NCI-H2171 (cell line): ENCODE measurements at regions not wholly inside any gene's neighbourhood (a gene's known extent, or its start where the extent isn't known, plus 50 kb on each side); places are given as distances from the start of the nearest gene placed in this dataset.
"Not testable (repeated sequence)": the region's sequence is repeated elsewhere in the genome, so short reads cannot be mapped to it uniquely, and the experiment has no call there.

Experiments used
- DNase-seq: peaks from one replicate; lab custom pipeline; 2025; lab: John Stamatoyannopoulos, UW

DNA sequence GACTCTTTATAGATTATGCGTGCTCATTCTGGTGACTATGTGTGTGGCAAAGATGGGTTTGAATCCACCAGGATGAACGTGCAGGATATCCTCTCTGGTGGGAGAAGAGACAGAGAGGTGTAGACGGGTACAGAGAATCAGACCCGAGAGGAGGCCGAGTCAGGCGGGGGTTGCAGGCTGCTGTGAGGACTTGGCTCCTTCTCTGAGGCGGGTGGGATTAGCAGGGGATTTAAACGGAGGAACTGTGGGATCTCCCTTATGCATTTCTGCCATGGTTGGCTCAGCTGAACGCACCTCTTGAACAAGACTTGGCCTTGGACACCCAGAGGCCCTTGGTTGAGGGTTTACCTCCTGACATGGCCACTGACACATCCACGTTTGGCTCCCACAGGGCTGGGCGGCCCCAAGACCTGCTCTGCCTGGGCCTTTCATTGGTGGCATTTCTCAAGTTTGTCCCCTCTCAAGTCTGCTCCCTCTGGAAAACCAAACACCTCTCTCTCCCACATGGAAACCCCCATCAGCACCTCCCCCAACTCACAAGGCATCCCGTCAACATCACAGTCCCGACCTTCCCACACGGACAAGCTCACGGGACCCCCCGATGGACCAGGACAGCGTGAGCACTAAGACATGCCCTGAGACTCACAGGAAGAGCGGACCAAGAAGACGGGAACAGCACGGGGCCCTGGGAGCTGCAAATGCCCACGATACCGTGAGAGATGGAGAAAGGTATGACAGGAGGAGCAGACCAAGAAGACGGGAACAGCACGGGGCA is 158.3 kb downstream of the RTP5 start:
- DNase-seq: no peak

DNA sequence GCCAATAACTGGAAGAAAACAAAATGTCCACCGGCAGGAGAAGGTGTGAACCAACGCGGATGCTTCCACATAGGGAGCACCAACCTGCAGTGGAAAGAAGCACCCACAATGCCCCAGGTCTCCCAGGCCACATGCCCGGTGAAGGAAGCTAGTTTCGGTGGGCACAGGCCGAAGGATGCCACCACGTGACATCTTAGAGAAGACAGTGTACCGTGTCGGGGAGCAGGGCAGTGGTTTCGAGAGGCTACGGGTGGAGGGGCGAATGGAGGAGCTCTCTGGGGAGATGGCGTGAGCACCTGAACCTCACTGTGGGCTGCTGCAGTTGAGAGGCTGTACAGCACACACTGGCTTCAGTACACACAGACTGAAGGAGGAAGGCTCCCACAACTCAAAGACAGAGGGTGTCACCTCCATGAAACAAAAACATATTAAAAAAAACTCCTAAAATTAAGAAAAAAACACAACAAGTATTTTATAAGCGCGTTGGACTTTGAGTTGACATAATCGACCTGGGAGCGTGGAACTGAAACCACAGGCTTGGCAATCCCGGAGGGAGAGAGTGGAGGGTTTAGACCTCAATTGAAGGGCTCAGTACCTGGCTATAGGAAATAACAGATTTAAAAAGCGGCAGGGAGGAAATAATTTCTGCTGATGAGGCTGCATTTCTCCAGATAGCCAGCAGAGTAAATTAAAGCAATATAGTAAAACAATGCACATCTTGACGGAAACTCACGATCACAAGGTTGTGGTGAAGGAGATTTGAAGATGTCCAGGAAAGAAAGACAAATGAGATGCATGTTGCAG is 160.1 kb downstream of the RTP5 start:
- DNase-seq: no peak

DNA sequence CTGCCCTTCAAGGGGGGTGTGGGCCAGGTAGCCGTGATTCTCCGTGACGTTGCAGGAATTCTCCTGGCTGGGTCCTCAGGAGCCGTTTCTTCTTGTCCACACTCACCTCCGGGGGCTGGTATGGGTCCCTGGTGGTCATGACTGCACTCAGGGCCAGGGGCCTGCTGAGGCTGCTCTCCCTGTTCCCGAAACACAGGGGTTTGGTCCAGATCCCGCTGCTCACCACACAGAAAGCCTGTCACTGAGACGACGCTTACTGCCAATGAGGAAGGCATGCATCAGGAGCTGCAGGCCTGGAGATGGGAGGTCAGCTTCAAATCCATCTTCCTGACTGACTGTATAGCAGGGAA is 160.7 kb downstream of the RTP5 start:
- DNase-seq: no peak

DNA sequence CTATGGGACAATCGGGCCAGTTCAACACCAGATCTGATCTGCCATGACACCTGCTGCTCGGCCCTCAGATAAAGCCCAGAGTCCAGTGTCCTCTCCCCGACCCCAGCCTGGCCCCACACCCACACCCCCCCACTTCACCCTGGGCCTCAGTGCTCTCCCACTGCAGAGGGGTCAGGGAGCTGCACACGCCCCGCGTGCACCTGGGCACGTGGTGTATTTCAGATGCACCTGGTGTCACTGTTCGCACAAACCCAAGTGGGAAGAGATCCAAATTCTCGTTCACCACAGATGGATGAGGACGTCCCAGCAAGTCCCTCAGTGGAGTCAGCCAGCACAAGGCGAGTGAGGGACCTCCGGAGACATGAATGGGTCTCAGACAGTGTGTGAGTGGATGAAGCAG is 161.3 kb downstream of the RTP5 start:
- no peak for DNase-seq

DNA sequence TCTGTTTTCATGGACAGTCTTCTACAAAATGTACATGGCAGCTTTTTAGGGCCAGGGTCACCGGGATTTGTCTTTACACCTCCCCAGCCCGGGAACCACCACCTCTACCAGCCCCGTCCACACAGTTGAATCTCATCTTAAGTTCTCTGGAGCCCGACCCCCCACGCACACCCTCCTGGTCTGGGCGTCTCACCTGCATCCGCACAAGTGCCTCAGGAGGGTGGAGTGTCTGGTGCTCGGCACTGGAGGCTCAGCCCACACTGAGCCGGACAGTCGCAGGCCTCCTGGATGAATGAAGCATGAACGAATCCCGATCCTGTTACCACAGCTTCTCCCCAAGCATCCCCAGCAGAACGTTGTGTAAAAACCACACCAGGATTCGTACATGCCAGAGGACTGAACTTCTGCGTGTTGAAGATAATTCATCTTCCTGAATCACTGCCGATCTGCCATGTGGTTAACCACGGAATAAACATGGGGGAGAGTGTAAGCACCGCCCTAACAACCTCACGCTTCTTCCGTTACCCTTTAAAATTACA is 162.0 kb downstream of the RTP5 start:
- DNase-seq: no peak

DNA sequence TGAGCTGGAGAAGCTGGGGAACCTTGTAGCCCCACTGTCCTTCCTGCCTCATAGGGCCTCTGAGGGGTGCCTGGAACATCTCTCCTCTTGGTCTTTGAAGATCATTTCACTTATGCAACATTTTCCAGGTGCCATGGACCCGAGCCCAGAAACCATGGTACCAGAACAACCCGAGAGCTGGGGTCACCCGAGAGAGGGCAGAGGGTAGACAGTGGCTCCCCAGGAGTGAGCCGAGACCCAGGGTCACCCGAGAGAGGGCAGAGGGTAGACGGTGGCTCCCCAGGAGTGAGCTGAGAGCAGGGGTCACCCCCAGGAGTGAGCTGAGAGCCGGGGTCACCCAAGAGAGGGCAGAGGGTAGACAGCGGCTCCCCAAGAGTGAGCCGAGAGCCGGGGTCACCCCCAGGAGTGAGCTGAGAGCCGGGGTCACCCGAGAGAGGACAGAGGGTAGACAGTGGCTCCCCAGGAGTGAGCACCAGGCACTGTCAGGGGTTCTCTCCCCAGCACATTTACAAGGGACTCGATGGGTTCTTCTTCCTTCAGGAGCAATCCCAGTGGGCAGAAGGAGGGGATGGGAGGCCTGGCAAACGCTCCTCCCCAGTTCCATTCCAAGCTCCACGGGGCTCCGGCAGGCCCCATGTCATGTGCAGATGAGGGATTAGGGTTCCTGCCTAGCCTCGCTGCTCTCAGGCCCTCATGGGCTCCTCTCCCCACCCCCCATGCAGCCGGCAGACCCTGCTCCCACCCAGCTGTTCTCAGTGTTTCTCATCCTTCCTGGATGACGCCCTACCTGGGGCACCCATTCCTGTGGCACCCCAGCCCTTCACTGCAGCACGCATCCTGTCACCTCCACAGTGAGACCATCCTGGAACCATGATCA is 163.5 kb downstream of the RTP5 start:
- DNase-seq: no peak

DNA sequence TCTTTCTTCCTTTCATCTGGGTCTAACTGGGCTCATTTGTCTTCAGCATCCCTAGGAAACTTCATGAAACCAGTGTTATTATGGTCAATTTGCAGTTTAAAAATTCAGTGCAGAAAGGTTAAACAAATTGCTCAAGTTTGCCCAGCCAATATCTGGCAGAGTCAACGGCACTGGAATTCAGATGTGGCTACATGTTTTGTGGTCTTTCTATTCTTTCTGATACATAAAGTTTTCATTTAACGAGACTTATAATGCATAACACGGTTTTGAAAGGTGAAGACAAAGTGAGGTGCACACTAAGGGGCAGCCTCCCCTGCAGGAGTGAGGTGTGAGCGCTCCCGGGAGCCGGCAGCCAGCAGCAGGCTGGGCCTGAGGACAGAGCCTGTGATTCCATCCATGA is 164.6 kb downstream of the RTP5 start:
- no peak for DNase-seq

DNA sequence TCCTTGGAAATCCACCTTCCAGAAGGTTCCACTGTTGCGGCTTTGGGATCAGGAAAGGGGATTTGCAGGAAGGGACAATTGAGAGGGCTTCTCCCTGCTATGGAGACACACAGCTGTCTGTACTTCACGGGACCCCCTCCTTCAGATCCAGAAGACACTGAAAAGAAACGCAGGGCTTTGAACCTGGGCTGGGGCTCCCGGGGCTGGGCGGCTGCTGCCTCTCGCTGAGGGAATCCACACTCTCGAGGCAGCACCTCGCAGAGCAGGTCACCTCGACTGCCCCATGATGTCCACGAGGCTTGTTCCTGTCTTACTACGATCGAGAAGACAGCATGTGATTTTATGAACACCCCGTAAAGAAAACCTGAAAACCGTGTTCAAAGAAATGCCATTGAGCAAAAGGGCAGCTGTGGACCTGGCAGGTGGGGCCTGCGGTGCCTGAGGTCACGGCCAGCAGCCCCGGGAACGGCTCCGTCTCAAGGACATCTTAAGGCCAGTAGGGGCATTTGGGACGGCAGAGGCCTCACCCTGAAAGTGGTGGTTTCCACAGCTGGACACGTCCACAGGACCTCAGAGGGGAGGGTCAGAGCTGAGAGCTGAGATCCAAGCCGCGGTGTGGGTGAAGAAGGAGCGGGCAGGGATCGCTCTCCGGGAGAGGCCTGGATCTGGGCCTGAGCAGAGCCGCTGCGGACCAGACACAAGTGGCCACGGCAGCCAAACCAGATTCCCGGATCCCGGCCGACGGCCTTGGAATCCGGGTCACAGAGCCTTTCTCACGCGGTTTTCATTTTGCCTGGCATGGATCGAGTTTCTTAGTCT is 165.7 kb downstream of the RTP5 start:
- no peak for DNase-seq

DNA sequence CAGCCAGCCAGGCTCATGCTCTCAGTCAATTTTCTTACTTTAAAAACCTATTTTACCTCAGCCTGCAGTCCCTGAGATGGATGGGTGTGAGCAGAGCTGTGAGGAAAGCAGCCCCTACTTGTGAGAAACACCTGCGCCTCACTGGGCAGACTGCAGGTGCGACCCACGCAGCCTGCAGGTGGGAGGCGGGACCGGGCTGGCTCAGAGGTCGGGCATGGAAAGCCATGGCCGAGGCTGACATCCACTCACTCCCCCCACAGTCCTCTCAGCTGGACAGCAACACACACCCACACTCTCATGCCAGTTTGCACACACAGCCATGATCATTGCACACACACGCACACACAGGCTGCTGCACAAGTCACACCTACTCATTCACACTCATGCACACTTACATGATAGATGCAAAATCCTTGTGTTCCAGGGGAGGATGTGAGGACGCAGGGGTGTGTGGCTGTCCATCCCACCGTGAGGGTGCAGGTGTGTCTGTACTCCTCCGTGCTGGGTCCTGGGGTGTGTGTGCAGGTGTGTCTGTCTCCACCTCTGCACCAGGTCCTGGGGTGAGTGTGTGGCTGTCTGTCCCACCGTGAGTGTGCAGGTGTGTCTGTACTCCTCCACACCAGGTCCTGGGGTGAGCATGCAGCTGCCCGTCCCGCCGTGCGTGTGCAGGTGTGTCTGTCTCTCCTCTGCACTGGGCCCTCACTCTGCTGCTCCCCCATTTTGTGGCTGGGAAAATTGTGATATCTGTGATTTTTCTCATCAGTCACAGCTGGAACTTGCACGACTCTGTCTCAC is 166.5 kb downstream of the RTP5 start:
- no peak for DNase-seq

DNA sequence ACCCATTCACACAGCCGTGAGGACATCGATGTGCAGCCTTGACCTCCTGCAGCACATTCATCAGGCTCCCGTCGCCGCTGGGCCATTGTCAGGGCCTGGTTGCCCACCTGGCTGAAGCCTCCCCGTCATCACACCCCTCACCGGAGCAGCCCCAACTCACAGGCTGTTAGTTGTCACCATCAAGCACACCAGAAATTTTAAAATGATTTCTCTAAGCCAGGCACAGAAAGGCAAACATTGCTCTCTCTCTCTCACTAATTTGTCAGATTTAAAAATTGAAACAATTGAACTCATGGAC is 167.1 kb downstream of the RTP5 start:
- no peak for DNase-seq

DNA sequence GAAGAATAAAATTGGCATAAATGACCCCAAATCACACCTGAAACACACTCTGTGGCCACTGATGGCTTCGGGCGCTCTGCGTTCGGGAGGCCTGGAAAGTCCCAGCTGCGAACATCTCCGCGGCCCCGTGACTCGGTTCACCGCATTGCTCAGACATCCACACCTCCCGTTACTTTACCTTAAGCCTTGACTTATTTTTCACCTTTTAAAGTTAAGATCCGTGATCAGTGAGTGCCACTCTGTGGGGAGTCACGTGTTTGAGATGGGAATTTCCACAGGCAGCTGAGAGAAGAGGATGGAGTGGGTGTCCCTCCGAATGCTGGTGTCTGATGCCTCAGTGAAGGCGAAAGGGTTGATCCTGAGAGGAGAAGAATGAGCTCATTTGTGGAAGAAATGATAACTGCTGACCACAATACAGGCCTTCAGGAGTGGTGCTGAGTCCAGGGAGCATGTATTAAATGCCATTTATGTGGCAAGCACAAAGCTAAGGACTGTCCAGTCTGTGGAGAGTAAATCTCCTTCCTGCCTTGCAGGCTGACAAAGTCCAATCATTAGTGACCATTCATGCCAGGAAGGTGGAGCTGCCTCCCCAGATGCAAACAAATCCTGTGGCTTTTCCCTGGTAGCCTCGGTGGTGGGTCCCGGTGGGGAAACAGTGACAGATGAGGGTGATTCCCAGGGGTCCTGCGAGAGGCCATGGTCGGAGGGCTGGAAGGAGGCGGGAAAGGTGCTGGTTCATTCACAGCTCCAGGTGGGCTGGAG is 168.8 kb downstream of the RTP5 start:
- DNase-seq: no peak

DNA sequence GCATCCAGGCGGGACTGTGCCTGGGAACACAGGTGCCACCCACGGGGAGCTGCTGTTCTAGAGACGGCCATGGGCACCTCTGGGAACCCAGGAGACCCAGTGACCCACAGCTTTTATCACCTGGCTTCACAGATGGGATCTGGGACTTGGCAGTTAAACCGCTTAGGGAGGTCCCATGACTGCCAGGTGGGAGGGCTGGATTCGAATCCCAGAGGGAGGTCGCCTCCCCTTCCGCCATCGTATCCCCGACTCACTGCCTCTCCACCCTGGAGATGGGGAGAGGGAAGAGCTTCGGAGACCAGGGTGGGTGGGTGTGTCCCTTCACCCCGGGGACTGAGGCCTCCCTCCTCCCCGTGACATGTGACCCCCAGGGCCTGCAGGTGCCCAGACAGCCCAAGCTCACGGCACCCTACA is 169.4 kb downstream of the RTP5 start:
- DNase-seq: no peak

DNA sequence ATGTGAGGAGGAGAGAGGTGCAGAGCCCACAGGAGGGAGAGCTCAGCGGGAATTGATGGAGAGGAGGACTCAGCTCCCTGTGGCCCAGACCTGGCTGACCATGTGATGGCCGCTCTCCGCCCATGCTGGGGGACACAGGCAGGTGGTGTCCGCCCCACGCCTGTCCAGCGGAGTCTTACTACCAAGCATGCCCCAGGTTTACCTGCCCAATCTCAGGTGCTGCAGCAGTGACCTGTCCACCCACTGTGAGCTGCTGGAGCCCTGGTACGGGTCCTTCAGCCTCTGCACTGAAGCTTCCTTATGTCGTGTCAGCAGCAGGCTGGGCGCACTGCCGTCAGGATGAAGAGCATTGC is 170.8 kb downstream of the RTP5 start:
- no peak for DNase-seq

DNA sequence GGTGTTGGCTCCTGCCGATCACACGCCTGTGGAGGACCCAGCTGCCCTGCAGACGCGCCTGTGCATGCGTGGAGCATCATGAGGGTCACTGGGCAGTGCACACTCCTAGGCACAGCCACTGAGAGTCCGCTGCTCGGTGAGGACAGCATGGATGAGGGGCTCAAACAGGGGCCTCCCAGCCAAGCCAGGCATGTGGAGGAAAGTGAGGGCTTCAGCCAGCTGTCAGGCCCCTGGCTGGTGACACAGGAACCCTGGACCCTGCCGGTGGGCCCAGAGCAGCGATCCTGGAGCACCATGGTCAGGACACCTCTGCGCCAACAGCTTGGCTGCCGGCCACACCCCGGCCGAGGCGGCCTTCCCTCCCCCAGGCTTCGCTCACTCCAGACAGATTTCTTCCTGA is 171.2 kb downstream of the RTP5 start:
- DNase-seq: no peak

DNA sequence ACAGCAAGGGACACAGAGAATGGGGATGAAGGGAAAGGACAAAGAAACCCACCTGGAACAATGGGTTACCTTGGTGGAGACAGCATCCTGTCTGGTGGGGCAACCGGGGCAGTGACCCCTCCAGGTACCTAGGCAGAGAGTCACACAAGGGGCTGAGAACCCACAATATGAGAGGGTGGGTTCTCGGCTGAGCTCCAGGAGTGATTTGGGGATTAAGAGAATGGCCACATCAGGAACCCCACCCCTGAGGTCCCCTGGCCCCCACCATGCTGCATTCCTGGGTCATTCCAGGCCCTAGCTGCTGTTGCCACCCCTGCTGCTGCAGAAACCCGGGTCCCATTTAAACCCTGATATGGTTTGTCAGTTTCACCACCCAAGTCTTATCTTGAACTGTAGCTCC is 172.3 kb downstream of the RTP5 start:
- no peak for DNase-seq

DNA sequence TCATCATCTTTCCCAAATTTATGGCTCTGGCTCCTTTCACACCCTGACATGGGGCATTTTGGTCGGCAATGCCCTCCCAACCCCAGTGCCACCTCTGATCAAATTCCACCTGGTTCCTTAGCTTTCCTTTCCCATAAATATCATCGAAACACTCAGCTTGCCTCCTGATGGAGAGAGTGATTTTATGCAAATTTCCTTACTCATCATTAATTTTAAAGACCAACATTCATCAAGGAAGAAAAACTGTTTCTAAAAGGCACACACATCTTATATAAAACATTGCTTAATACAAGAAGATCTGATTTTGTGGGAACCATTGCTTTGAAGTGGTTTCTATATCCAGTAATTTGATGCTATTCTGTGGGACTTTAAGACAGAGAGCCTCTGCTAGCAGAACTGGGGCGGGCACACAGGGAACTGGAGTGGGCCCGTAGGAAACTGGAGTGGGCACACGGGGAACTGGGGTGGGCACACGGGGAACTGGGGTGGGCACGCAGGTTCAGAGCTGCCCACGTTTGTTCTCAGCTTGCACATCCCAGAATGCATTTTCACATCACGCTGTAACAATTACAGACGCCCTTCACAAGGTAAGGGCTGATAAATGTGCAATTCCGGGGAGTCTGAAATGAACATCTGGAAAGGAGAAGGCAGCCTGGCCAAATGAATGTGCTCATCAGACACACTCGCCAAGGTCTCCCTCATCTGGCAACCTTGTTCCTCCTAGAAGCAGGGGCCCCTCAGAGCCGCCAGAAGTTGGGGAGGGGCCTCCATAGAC is 174.2 kb downstream of the RTP5 start:
- no peak for DNase-seq

DNA sequence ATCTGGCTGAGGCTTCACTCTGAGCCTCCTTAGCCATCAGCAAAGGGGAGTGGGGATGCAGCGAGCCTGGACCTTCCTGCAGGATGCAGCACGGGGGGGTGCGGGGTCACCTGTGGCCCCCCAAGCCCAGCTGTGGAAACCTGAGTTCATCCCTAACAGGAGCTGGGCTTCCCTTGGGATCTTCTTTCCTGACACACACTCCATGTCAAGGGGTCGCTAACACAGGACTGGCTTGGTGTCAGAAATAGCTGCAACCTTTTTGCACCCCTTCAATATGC is 174.7 kb downstream of the RTP5 start:
- DNase-seq: no peak

DNA sequence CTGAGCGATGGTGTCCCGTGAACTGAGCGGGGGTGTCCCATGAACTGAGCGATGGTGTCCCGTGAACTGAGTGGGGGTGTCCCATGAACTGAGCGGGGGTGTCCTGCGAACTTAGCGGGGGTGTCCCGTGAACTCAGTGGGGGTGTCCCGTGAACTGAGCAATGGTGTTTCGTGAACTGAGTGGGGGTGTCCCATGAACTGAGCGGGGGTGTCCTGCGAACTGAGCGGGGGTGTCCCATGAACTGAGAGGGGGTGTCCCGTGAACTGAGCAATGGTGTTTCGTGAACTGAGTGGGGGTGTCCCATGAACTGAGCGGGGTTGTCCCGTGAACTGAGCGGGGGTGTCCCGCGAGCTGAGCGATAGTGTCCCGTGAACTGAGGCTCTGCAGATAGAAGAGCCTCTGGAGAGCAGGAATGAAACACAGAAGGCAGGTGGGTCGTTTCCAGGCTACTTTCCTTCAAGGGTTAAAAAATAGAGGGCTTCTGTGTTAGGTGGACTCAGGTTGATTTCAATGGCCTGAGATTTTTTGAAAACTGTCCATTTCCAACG is 176.1 kb downstream of the RTP5 start:
- not testable (repeated sequence) for DNase-seq

DNA sequence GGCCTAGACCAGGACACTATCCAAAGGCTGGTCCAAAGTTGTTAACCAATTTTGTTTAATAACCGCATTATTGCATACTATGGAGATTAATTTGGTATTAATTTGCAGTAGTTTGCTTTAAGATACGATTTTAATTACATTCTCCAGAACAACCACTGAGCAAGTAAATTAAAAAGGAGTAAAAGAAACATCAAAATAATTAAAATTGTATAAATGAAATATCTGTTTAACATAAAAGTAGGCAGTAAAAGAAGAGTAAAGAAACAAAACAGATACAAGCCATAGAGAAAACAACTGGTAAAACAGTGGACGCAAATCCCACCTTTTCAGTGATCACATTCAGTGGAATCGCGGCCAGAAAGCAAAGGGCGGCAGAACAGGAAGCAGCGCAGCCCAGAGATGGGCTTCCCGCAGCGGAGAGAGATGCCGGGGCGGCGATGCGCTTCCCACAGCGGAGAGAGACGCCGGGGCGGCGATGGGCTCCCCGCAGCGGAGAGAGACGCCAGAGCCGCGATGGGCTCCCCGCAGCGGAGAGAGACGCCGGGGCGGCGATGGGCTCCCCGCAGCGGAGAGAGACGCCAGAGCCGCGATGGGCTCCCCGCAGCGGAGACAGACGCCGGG is 176.8 kb downstream of the RTP5 start:
- no peak for DNase-seq
